GM18508 (cell line): ENCODE measurements at regions not wholly inside any gene's neighbourhood (a gene's known extent, or its start where the extent isn't known, plus 50 kb on each side); places are given as distances from the start of the nearest gene placed in this dataset.

Experiments
- ATAC-seq: cut with Tn5 transposase; IDR thresholded peaks from one replicate; pipeline ENCODE4 v1.9.1; 2021; ENCODE audit warnings: moderate number of reproducible peaks; ENCODE audit not compliant: insufficient read depth, unreplicated experiment

- no peak for ATAC-seq
Observed at GRCh38 chr2:120930236-120930635, 194.6 kb downstream of the GLI2 start.

DNA sequence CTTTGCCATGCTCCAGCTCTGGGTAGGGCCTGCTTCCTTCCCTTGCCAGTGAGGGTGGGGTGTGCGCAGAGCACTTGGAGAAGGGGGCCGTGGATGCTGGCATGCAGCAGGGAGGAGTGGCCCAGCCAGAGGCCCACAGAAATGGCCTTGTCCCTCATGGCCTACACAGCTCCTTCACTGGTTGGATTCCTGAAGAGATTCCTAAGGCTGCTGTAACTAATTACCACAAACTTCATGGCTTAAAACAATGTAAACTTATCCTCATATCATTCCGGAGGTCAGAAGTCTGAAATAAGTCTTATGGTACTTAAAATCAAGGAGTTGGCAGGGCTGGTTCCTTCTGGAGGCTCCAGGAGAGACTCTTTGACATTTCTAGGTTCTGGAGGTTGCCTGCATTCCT lies 195.2 kb downstream of the GLI2 start:
- no peak for ATAC-seq

GRCh38 chr2:120932472-120932871 lies 196.8 kb downstream of the GLI2 start:
- ATAC-seq = no peak

- no peak for ATAC-seq
Observed at GRCh38 chr2:120932881-120933280, 197.2 kb downstream of the GLI2 start.

- ATAC-seq = no peak
Observed at GRCh38 chr2:120933693-120934573, 198.3 kb downstream of the GLI2 start.

- no peak for ATAC-seq
Observed at GRCh38 chr2:120934574-120935338, 199.1 kb downstream of the GLI2 start.

DNA sequence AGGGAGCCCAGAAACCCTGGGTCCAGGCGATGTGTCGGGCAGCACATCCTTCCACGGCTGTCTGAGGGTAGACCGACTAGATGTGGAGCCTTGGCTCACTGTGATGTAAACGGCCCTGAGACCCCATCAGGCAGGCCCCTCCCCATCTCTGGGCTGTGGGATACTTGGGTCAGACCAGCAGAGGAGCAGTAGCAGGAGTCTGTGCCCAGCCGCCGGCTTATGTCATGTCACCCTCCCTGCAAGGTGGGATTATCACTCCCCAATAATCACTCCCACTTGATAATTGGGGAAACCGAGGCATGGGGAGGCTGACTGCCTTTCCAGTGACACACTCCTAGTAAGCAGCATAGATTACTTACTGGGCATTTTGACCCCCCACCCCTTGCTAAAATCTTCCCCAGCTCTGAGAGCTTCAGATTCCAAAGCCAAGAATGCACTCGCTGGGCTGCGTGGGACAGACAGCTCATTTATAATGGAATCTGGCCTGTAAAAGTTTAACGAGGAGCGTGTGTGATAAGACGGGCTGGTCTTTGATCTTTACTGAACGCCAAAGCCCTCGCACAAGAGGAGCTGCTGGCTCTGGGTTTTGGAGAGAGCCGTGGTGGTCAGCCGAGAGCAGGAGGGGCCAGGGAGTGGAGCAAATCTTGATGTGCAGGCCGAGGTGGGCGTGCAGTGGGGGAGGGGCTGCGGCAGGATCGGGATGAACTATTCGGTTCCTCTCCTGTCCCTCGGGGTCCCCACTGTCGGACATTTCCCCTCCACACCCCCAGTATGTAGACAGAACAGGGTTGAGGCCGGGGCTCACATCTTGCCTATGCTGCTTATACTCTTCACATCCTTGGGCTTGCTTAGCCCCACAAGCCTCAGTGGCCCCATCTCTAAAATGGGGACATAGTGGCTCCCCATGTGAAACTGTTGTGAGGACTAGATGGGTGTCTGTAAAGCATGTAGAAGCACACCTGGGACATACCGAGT lies 200.0 kb downstream of the GLI2 start:
- no peak for ATAC-seq

DNA sequence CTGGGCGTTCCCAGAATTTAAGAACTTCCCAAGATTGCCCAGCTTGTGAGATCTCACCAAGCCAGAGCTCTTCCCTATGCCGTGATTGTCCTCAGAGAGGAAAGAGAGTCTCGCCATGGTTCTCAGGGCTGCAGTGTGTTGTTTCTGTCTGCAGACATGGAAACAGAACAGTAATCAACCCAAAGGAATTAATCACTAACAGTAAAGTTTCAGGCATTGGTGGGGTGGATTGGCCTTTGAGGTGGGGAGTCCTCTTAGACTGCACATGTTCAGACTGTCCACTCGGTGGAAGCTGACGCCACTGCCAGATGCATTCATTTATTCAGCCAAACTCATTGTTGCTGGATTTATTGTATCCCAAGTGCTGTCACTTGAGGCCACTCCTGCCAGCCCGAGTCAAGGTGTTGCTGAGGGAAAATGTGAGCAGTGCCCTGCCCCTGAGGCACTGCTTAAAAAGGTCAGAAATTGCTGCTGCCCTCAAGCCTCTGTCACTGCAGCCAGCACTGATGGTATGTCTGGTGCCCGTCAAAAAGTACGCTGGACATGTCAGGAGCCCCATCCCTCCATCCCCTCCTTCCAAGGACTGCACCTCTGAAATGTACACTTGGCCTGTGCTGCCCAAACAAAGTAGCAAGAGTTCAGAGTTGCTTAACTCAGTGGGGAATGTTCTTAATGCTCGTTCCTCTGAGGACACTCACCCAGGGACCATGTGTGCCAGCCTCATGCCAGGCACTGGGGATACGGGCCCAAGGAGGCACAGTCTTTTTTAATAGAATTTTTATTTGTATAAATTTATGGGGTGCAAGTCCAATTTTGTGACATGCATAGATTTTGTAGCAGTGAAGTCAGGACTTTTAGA lies 201.0 kb downstream of the GLI2 start:
- ATAC-seq = no peak

GRCh38 chr2:120937686-120938044 lies 202.0 kb downstream of the GLI2 start:
- ATAC-seq = no peak

DNA sequence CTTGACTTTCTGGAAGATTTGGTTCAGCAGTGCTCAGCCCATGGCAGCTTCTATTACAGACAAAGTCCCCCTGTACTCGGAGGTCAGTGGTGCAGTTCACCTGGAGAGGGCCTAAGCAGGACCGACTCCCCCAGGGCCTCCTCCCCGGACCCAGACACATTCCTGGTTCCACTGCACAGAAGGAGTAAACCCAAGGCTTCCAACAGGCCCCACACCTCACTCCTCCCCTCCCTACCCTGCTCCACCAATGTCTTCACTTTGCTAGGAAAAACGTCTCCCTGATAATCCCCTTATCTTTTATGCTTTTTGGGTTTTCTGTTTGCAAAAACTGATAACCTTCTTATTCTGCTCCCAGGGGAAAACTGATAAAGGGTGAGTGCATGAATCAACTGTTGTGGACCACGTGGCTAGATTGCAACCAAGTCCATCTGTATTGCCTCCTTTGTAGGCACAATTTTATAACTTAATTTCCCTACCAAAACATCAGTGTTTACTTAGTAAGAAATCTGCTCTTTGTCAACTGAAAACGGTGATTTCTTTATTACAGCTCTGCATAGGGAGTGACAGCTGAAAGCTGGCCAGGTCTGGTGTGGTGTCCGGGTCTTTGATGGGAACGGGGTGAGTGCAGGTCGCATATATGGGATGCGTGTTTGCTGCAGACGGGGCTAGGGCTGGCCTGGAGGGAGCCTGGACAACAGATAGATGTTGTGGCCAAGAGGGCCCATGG lies 202.5 kb downstream of the GLI2 start:
- ATAC-seq = no peak

GRCh38 chr2:120939595-120940318 lies 204.1 kb downstream of the GLI2 start:
- no peak for ATAC-seq

GRCh38 chr2:120940319-120940696 lies 204.6 kb downstream of the GLI2 start:
- ATAC-seq = no peak

GRCh38 chr2:120940726-120941256 lies 205.1 kb downstream of the GLI2 start:
- no peak for ATAC-seq

DNA sequence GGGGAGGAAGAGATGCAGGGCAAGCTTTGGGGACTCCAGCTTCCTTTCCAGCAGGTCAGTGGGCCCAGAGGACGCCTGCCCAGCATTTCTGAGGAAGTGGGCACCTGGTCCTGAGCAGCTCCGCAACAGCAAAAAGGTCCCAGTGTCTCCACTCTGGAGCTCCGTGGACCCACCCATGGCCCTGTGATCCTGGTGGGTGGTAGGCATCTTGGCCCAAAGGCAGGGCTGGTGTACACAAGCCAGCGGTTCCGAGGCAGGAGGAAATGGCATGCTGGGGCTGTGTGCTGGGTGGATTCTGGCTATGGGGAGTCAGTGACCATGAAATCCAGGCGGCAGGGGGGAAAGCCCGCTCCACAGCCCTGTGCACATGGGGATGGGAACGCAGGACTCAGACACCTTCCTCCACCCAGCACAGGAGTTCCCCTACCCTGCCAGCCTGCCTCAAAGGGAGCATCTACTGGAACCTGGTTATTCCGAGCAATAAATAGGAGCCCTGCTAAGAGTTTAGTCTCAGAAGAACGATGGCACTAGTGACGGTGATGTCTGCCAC lies 206.0 kb downstream of the GLI2 start:
- ATAC-seq = no peak

DNA sequence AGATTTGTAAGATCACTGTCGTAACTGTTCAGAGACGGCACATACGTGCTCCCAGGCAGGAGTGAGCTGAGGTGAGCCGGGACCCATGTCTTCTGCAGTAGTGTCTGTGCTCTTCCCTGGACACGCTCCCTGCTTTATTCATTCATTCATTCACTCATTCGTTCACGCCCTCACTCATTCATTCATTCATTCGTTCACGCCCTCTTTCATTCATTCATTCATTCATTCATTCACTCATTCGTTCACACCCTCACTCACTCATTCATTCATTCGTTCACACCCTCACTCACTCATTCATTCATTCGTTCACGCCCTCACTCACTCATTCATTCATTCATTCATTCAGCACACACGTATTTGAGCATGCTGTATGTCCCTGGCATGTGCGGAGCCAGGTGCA lies 207.0 kb downstream of the GLI2 start:
- ATAC-seq = no peak

- no peak for ATAC-seq
Observed at GRCh38 chr2:120943403-120944034, 207.9 kb downstream of the GLI2 start.

DNA sequence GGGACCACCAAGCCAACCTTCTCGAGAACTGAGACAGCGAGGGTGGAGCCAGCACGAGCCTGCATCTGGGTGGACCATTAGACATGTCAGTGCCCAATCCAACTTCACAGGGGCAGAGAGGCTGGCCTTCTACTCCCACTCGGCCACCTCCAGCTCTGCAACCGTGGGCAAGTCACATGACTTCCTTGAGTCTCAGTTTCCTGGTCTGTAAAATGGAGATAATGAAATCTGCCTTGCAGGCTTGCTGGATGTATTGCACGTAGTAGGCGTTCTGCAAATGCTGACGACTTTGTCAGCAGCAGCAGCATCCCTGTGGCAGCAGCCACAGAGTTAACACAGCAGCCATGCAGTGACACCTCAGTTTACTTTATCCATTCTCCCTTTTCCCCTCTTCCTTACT lies 208.9 kb downstream of the GLI2 start:
- ATAC-seq = no peak
